Coronary artery (tissue), 2 donors: ENCODE measurements at regions not wholly inside any gene's neighbourhood (a gene's known extent, or its start where the extent isn't known, plus 50 kb on each side); places are given as distances from the start of the nearest gene placed in this dataset.

ENCODE experiments used
- DNase-seq: peaks from one replicate; pipeline ENCODE4 v3.0.0-alpha.2; 2017; ENCODE audit warnings: low spot score
- H3K27ac ChIP-seq, 2 donors: fragments of 200-600 bp; sonication (generic); one replicate each; pipeline ENCODE4 v1.5.1; 2016 to 2019
- H3K4me3 ChIP-seq: fragments of 200-600 bp; sonication (generic); 2 replicates; pipeline ENCODE4 v1.5.1; 2016; ENCODE audit warnings: mild to moderate bottlenecking, moderate library complexity
- TF ChIP-seq, protein P1 (sequence below): fragments of 200-600 bp; sonication (generic); IDR thresholded peaks from one replicate; pipeline ENCODE4 v1.5.1; 2019; ENCODE audit warnings: antibody characterized with exemption

DNA sequence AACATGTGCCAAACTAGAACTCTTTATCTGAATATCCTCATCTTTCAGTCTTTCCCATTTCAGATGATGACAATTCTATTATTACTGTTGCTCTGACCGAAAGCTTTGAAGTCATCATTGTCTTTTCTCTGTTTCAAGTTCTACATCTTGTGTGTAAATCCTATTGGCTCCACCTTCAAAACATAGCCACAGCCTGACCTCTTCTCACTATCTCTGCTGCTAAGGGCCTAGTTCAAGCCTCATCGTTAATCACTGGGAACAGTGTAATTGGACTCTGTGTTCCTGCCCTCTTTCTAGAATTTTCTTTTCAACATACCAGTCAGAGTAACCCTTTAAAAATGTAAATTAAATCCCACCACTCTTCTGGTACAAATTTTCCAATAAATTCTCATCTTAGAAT, 105.1 kb downstream of the OXSM start:
- TF ChIP-seq, protein P1, sequence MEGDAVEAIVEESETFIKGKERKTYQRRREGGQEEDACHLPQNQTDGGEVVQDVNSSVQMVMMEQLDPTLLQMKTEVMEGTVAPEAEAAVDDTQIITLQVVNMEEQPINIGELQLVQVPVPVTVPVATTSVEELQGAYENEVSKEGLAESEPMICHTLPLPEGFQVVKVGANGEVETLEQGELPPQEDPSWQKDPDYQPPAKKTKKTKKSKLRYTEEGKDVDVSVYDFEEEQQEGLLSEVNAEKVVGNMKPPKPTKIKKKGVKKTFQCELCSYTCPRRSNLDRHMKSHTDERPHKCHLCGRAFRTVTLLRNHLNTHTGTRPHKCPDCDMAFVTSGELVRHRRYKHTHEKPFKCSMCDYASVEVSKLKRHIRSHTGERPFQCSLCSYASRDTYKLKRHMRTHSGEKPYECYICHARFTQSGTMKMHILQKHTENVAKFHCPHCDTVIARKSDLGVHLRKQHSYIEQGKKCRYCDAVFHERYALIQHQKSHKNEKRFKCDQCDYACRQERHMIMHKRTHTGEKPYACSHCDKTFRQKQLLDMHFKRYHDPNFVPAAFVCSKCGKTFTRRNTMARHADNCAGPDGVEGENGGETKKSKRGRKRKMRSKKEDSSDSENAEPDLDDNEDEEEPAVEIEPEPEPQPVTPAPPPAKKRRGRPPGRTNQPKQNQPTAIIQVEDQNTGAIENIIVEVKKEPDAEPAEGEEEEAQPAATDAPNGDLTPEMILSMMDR = no peak
- DNase-seq = no peak
- Histone ChIP-seq H3K4me3 (no peak overlapping the region), H3K27ac (no peak overlapping the region)

DNA sequence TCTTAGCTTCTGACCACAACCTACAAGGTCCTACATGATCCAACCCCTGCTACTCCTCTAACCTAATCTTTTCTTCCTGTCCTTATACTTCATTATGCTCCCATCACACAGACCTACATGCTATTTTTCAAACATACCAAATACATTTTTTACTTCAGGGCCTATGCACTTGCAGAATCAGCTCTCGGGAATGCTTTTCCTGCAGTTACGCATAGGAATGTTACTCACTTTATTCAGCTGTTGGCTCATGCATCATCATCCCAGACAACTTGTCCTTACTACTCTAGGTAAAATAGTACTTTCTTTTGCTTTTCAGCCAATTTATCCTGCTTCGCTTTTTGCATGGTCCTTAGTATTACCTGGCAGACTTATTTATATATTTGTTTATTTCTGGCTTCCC, 105.6 kb downstream of the OXSM start:
- no peak for DNase-seq
- Histone ChIP-seq H3K27ac (no peak overlapping the region), H3K4me3 (no peak overlapping the region)
- TF ChIP-seq, protein P1 = no peak

DNA sequence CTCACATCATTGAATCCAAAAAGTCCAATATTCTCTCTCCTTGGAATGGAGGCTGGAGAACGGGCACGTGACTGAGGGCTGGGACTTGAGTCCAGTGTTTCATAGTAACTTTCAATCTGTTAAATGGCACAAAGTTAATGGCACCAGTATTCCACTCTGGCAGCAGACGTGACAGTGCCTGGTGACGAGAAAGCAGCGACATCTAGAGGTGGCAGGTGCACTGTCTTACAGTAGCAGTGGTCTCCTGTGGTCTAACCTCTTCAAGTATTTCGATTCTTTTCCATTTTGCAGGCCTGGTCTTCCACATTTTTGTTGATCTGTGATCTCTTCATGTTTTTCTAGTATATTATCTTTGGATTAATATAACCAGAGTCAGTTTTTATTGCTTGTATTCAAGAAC, 107.1 kb downstream of the OXSM start:
- H3K27ac ChIP-seq = no peak overlapping the region
- no peak for DNase-seq
- TF ChIP-seq, protein P1 = no peak

DNA sequence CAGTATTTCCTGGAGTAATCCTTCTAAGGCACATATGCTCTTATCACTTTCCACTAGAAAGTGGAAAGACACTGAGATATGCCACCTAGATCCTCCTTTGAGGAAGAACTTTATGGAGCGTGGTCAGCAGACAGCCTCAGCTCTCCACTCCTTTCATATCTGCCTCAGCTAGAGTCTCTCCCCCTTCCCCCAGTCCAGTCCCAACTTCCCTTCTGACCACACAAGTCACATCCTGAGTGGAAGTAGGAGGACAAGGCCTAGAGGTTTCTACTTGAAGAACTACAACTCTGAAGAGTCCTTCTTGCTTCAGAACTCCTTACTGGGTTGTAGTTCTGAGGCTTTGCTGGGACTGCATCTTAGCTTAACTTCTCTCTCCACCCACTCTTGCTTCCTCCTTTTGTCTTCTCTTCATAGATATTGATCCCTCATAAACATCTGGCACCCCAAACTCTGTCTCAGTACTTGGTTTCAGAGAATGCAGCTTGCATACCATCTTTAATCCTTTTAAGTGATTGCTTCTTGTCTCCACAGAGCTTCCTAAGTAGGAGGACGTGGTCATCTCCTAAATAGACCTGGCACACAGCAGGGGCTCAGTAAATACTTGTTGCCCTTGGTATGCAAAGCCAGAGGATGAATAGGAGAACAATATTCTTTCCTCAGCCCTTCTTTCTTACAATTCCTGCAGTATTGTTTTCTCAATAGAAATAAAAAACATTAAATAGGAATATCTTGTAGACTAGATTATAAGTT, 109.6 kb downstream of the OXSM start:
- H3K27ac ChIP-seq = no peak overlapping the region
- DNase-seq = no peak
- TF ChIP-seq, protein P1 = no peak
- no peak overlapping the region for H3K4me3 ChIP-seq

More for the DNA sequence above, 107.1 kb downstream of the OXSM start:
- no peak overlapping the region for H3K4me3 ChIP-seq

DNA sequence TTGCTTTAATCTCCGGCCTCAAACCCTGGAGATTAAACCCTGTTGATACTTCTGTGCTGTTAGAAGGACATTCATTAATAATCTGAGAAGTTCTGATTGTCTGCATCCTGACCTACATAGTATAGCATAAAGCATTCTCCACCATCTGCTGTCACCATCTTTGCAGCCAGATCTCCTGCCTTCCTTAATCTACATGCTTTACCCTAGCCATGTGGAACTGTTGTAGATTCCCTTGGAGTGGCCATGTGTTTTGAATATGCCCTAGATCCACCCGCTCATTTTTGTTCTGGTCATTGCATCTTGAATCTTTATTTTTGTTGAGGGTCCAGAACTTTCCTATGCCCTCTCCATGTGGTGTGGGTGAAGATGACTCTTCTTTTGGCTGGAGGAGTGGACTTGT, 110.3 kb downstream of the OXSM start:
- TF ChIP-seq, protein P1 = no peak
- no peak overlapping the region for H3K27ac ChIP-seq
- H3K4me3 ChIP-seq = no peak overlapping the region
- no peak for DNase-seq

DNA sequence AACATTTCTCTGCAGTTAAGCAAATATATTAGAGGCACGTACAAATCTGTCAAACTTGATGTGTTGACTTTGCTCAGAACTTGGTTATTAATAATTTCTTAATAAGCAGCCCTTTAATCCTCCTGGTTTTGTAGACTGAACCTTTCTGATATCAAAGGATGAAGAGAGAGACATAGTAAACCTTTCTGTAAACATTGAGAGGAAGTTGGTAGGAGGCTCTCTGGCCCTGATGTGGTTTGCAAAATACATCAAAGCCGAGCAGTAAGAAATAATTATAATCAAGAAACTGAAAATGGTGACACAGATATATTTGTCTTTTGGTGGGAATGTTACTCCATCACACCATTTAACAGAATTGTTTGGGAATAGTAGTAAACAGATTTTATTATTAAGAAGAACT, 111.9 kb downstream of the OXSM start:
- TF ChIP-seq, protein P1 = no peak
- H3K27ac ChIP-seq = no peak overlapping the region

DNA sequence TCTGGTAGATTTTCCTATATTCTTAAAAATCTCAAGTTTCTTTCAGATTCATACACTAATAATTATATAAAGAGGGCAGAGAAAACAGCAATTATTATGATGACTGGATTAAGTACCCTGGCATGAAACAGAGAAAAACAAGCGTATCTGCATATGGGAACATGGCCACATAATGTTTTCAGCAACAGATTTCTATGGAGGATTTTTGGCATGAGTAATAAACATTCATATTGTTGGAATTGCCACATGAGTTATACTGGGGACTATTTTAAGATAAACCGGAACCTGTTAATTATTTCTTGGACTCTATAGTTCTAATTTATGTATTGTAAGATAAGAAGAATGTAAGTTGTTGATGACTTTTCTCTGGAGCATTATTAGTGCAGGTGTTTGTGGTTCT, 112.7 kb downstream of the OXSM start:
- Histone ChIP-seq H3K27ac (no peak overlapping the region), H3K4me3 (no peak overlapping the region)
- DNase-seq = no peak
- TF ChIP-seq, protein P1 = no peak

More for the DNA sequence above, 111.9 kb downstream of the OXSM start:
- DNase-seq = no peak
- no peak overlapping the region for H3K4me3 ChIP-seq
